IPS-NIHi7 (cell line): ENCODE measurements at regions not wholly inside any gene's neighbourhood (a gene's known extent, or its start where the extent isn't known, plus 50 kb on each side); places are given as distances from the start of the nearest gene placed in this dataset.

Experiments
- DNase-seq: peaks from one replicate; pipeline ENCODE4 v3.0.0; 2012; ENCODE audit warnings: mixed read lengths; ENCODE audit errors: extremely low spot score

GRCh38 chr5:81914696-81915095 is 57.1 kb upstream of the ATG10 start:
- DNase-seq, result no peak

- DNase-seq, result no peak
These were observed 58.9 kb upstream of the ATG10 start for GRCh38 chr5:81912933-81913332.

- no peak for DNase-seq
These were observed 62.1 kb upstream of the ATG10 start for GRCh38 chr5:81909677-81910076.

GRCh38 chr5:81908771-81909170 is 63.1 kb upstream of the ATG10 start:
- DNase-seq, result no peak

GRCh38 chr5:81908044-81908443 is 63.8 kb upstream of the ATG10 start:
- DNase-seq, result no peak

GRCh38 chr5:81907012-81907635 is 64.7 kb upstream of the ATG10 start:
- DNase-seq, result no peak

- no peak for DNase-seq
These were observed 65.7 kb upstream of the ATG10 start for GRCh38 chr5:81906086-81906485.

- DNase-seq, result no peak
These were observed 67.0 kb upstream of the ATG10 start for GRCh38 chr5:81904861-81905260.

- no peak for DNase-seq
These were observed 67.7 kb upstream of the ATG10 start for GRCh38 chr5:81904166-81904565.

- DNase-seq, result no peak
These were observed 70.2 kb upstream of the ATG10 start for GRCh38 chr5:81901586-81901985.

GRCh38 chr5:81899123-81899522 is 72.7 kb upstream of the ATG10 start:
- no peak for DNase-seq

- DNase-seq, result no peak
These were observed 73.4 kb upstream of the ATG10 start for GRCh38 chr5:81898403-81898802.

GRCh38 chr5:81896764-81897163 is 75.1 kb upstream of the ATG10 start:
- no peak for DNase-seq

GRCh38 chr5:81895307-81895706 is 76.5 kb upstream of the ATG10 start:
- DNase-seq, result no peak

- DNase-seq, result no peak
These were observed 77.9 kb upstream of the ATG10 start for GRCh38 chr5:81893961-81894360.

- no peak for DNase-seq
These were observed 87.0 kb upstream of the ATG10 start for GRCh38 chr5:81884871-81885270.

GRCh38 chr5:81883371-81883770 is 88.5 kb upstream of the ATG10 start:
- no peak for DNase-seq

GRCh38 chr5:81881595-81881994 is 90.2 kb upstream of the ATG10 start:
- DNase-seq, result no peak

GRCh38 chr5:81879936-81880335 is 91.9 kb upstream of the ATG10 start:
- no peak for DNase-seq

GRCh38 chr5:81878333-81878732 is 93.5 kb upstream of the ATG10 start:
- no peak for DNase-seq

GRCh38 chr5:81866994-81867393 is 104.8 kb upstream of the ATG10 start:
- DNase-seq, result no peak

- DNase-seq, result no peak
These were observed 109.9 kb upstream of the SSBP2 start for GRCh38 chr5:81860778-81861177.

GRCh38 chr5:81859624-81860023 is 108.7 kb upstream of the SSBP2 start:
- DNase-seq, result no peak
